ENCODE measurements at regions not wholly inside any gene's neighbourhood (a gene's known extent, or its start where the extent isn't known, plus 50 kb on each side); places are given as distances from the start of the nearest gene placed in this dataset.

DNA sequence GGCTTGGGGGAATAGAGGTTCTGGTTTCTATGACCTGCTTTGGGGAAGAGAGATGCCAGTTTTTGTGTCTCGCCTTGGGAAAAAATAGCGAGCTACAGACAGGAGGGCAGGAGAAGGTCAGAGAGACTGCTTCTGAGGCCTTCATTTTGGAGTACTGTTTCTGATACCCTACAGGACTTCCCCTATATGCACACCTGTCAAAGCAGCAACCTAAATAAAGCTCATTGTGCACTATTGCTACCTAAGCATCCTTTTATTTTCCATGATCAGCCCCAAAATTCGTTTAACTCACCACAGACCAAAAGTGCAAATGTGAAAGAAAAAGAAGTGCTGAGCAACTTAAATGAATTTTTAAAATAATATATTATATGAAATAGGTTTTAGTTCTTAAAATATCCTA, 145.6 kb upstream of the CHRM3 start:
- TF ChIP-seq, protein P1, sequence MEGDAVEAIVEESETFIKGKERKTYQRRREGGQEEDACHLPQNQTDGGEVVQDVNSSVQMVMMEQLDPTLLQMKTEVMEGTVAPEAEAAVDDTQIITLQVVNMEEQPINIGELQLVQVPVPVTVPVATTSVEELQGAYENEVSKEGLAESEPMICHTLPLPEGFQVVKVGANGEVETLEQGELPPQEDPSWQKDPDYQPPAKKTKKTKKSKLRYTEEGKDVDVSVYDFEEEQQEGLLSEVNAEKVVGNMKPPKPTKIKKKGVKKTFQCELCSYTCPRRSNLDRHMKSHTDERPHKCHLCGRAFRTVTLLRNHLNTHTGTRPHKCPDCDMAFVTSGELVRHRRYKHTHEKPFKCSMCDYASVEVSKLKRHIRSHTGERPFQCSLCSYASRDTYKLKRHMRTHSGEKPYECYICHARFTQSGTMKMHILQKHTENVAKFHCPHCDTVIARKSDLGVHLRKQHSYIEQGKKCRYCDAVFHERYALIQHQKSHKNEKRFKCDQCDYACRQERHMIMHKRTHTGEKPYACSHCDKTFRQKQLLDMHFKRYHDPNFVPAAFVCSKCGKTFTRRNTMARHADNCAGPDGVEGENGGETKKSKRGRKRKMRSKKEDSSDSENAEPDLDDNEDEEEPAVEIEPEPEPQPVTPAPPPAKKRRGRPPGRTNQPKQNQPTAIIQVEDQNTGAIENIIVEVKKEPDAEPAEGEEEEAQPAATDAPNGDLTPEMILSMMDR (IDR thresholded peaks at IDR 0.05) = no peak
- no peak for TF ChIP-seq EZH2 (IDR thresholded peaks at IDR 0.05; ENCODE audit: borderline replicate concordance, insufficient read depth, low read depth, low read length, poor library complexity, severe bottlenecking)

Measured in B cell (primary cell).